Activated effector memory CD4-positive, alpha-beta T cell treated with Interleukin-2 at 50 U/mL for 16 hours (primary cell): ENCODE measurements at regions not wholly inside any gene's neighbourhood (a gene's known extent, or its start where the extent isn't known, plus 50 kb on each side); places are given as distances from the start of the nearest gene placed in this dataset.
"Not testable (repeated sequence)": the region's sequence is repeated elsewhere in the genome, so short reads cannot be mapped to it uniquely, and the experiment has no call there.

Experiments used
- DNase-seq: peaks from one replicate; pipeline ENCODE4 v3.0.0-alpha.2; 2020

- no peak for DNase-seq
Measured at GRCh38 chr6:140779991-140780596, 1352.6 kb upstream of the GJE1 start.

- no peak for DNase-seq
Measured at GRCh38 chr6:140779341-140779740, 1353.4 kb upstream of the GJE1 start.

- no peak for DNase-seq
Measured at GRCh38 chr6:140777780-140778179, 1354.9 kb upstream of the GJE1 start.

- no peak for DNase-seq
Measured at GRCh38 chr6:140775061-140775460, 1357.7 kb upstream of the GJE1 start.

GRCh38 chr6:140774080-140774505 is 1358.6 kb upstream of the GJE1 start:
- no peak for DNase-seq

GRCh38 chr6:140773276-140773675 is 1359.4 kb upstream of the GJE1 start:
- no peak for DNase-seq

- DNase-seq: no peak
Measured at GRCh38 chr6:140772576-140772975, 1360.1 kb upstream of the GJE1 start.

GRCh38 chr6:140768133-140768532 is 1364.6 kb upstream of the GJE1 start:
- DNase-seq: no peak

GRCh38 chr6:140766999-140767398 is 1365.7 kb upstream of the GJE1 start:
- no peak for DNase-seq

- DNase-seq: no peak
Measured at GRCh38 chr6:140758169-140758877, 1374.4 kb upstream of the GJE1 start.

- DNase-seq: no peak
Measured at GRCh38 chr6:140752234-140752633, 1377.8 kb upstream of the CITED2 start.

- no peak for DNase-seq
Measured at GRCh38 chr6:140747114-140747513, 1372.7 kb upstream of the CITED2 start.

GRCh38 chr6:140744659-140745320 is 1370.3 kb upstream of the CITED2 start:
- no peak for DNase-seq

GRCh38 chr6:140736231-140736630 is 1361.8 kb upstream of the CITED2 start:
- no peak for DNase-seq

- no peak for DNase-seq
Measured at GRCh38 chr6:140732991-140733390, 1358.5 kb upstream of the CITED2 start.

GRCh38 chr6:140732155-140732554 is 1357.7 kb upstream of the CITED2 start:
- no peak for DNase-seq

GRCh38 chr6:140731741-140732140 is 1357.3 kb upstream of the CITED2 start:
- DNase-seq: no peak

- no peak for DNase-seq
Measured at GRCh38 chr6:140729521-140729920, 1355.1 kb upstream of the CITED2 start.

- no peak for DNase-seq
Measured at GRCh38 chr6:140718021-140718420, 1343.6 kb upstream of the CITED2 start.

- no peak for DNase-seq
Measured at GRCh38 chr6:140713495-140713894, 1339.0 kb upstream of the CITED2 start.

GRCh38 chr6:140711019-140711613 is 1336.7 kb upstream of the CITED2 start:
- DNase-seq: no peak

- no peak for DNase-seq
Measured at GRCh38 chr6:140708441-140708840, 1334.0 kb upstream of the CITED2 start.

- DNase-seq: not testable (repeated sequence)
Measured at GRCh38 chr6:140704008-140704407, 1329.6 kb upstream of the CITED2 start.

- DNase-seq: no peak
Measured at GRCh38 chr6:140697585-140697984, 1323.1 kb upstream of the CITED2 start.
